ENCODE measurements at regions not wholly inside any gene's neighbourhood (a gene's known extent, or its start where the extent isn't known, plus 50 kb on each side); places are given as distances from the start of the nearest gene placed in this dataset.

DNA sequence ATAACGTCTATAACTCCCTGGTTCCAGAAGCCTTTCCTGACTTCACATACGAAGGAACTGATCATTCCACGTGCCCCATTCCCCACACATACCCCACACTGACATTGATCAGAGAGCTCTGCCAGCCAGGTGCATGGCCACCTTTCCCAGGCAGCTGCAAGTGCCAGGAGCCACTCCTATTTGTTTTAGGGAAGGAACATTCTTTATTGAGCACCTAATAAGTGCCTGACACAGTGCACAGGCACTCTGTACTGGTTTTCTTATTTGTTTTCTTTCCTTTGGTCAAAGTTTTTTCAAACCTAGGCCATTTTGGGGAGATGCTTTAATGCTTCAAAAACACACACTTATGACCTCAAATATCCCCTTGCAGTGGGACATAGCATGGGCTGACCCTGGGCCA, 50.0 kb downstream of the PITPNM2 start:
- DNase-seq, result no peak

DNA sequence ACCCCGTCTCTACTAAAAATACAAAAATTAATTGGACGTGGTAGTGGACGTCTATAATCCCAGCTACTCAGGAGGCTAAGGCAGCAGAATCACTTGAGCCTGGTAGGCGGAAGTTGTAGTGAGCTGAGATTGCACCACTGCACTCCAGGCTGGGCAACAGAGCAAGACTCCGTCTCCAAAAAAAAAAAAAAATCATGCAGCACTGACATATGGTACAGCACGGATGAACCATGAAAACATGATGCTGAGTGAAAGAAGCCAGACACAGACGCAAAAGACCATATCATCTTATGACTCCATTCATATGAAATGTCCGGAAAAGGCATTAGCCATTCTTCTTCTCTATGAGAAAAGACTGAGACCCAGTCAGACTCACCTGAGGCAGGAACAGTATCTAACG, 50.4 kb downstream of the PITPNM2 start:
- no peak for DNase-seq

DNA sequence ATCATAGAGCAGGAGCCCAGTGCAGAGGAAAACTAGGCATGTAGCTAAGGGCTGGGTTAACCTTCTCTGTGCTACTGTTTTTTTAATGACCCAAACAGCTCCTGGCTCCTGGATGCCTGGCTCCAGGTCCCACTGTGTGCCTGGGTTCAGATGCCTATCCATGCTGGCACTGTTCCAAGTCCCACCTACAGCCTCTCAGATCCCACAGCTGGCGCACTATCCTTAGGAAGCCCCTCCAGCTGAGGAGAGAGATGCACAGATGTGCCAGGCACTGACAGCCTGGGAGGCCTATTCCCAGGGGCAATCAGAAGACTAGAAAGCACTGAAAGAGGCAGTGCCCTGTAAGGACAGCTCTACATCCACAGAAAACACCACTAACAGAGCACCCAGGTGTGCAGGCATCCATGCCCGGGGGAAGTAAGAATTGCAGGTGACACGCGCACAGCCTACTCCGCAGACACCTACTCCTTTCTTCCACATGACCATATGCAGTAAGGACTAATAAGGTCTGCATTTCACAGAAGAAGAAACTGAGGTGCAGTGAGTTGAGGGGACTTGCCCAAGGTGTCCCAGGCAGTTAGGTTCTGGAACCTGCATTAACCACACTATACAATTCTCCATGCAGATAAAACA, 51.2 kb downstream of the PITPNM2 start:
- DNase-seq, result no peak

DNA sequence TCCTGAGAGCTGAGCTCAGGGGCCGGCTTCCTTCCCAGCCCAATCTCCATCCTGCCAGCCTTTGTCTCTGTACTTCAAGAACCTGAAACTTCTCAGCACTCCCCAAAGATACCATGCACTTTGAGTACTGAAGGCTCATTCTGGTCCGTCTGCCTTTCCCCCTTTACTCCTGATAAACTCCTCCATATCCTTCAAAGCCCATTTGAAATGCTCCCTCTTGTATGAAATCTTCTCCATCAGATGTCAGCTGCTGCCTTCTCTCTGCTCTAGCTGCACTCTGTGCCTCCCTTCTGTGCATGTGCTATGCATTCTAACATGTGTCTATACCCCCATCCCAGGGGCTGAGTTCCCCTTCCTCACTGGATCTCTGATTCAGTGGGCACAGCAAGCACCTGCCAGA, 52.1 kb downstream of the PITPNM2 start:
- no peak for DNase-seq

DNA sequence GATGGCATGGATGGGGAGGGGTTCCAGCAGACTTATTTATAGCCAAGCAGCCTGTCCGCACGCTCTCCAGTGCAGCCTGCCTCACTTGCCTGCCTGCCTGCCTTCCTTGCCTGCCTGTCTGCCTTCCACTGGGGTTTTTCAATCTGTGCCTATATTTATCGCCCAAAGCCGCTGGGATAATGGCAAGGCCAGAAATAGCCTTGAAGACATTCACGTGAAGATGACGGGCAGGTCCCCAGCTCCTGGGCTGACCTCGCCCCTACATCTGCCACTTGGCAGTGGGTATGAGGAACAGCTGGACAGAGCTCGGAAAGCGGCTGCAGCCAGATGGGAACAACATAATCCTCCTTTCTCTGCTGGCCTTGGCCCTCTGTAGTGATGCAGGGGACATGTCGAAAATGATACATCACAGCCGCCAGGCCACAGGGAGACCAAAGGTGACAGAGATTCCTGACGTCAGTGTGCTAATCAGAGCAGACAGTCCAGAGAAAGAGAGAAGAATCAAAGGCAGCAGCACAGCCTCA, 53.3 kb downstream of the PITPNM2 start:
- no peak for DNase-seq

DNA sequence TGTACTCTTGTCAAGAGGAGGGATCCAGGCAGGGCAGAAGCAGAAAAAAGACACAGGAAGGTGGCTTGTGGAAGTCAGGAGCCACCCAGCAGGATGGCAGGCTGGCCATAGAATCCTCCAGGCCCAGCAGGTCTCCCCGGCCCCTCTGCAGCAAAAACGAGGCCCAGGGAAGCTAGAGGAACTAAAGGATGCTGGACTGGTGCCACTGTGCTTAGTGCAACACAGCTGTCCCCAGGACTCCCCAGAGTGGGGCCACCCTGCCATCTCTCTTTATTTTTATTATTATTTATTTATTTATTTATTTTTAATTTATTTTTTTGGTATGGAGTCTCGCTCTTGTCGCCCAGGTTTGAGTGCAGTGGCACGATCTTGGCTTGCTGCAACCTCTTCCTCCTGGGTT, 54.1 kb downstream of the PITPNM2 start:
- no peak for DNase-seq

DNA sequence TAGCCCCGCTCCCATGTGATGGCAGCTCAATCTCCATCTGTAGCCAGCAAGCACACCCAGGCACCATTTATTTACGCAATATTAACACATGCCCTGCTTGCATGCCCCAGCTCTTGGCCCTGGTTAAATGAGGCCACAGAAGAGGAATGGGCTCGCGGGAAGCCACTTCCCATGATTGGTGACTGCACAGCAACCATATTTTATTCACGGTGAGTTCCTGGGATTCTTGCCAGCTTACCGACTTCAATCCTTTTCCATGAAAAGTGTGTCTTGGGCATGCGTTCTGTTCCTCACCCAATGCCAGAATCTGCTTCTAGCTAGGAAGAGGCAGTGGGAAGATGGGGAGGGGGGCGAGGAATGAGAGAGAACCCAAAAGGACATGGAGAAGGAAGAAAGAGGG, 54.7 kb downstream of the PITPNM2 start:
- no peak for DNase-seq

DNA sequence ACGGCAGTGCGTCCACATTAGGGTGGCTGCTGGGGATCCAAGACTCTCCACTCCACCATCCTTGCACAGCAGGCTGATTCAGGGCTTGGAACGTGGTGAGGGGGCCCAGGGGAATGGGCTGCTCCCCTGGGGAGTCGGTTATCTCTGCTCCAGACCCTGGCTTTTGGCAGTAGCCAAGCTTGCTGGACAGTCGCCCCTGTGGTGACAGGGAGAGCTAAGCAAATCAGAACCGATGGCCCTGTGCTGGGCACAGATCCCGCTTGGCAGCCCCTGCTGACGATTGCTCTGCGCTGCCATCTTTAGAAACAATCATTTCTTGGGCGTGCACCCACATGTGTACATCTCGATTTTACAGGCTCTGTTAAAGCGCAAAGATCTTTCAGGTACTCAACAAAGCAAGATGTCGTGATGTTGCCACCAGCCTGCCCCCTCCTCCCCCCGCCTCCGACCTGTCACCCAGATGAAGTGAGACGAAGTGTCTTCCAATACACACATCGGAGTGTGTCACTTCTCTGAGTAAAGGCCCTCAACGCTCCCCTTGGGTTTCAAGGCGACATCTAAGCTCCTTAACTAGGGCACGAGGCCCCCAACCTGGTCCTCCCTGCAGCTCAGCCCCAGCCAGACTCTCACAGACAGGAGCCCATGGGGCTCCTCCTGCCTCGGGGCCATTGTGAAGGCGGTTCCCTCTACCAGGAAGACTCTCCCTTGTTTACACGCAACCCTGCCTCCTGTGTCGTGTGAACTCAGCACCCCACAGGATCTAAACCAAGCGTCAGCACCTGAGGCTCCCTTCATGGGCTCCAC, 55.6 kb downstream of the PITPNM2 start:
- no peak for DNase-seq

DNA sequence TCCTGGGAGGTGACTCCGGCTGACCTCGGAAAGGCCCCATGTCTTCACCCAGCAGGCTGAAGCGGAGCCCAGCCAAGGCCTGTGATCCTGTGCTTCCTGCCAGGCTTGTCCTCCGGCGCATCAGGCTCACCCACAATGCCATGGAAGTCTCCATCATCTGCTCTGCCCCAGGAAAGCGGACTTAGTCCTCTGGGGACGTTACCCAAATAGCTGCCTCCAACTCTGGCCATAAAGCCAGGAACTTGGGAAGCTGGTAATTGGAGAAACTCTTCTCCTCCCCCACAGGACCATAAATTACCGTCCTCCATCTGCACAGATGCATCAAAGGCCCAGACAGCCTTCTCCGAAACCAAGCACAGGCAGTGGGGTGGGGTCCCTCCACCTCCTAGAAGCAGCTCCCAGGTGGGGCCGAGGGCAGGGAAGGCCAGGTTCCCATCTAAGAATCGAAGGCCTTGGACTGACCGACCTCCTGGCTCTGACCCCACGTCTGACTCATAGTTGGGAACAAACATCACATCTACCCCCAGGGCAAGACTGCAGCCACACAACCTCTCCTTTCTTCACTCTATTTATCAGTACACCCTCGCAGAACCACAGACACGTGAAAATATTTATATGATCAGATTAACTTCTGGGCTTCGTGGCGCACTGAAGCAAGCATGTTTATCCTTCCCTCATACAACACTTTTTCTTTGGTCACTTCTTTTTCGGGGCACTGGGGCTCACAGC, 56.4 kb downstream of the PITPNM2 start:
- no peak for DNase-seq

DNA sequence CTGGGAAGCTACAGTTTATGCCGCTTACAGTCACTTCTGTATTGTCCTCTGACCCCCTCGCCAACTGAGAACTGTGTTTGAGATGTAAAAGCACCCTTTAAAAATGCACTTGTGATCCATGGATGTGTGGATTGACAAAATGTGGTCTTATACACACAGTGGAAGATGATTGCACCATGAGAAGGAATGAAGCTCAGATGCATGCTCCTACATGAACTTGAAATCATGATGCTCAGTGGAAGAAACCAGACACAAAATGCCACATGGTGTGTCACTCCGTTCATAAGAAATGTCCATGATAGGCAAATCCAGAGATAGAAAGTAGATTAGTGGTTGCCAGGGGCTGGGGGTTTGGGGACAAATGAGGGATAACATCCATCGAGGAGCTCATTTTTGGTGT, 58.0 kb downstream of the PITPNM2 start:
- no peak for DNase-seq

DNA sequence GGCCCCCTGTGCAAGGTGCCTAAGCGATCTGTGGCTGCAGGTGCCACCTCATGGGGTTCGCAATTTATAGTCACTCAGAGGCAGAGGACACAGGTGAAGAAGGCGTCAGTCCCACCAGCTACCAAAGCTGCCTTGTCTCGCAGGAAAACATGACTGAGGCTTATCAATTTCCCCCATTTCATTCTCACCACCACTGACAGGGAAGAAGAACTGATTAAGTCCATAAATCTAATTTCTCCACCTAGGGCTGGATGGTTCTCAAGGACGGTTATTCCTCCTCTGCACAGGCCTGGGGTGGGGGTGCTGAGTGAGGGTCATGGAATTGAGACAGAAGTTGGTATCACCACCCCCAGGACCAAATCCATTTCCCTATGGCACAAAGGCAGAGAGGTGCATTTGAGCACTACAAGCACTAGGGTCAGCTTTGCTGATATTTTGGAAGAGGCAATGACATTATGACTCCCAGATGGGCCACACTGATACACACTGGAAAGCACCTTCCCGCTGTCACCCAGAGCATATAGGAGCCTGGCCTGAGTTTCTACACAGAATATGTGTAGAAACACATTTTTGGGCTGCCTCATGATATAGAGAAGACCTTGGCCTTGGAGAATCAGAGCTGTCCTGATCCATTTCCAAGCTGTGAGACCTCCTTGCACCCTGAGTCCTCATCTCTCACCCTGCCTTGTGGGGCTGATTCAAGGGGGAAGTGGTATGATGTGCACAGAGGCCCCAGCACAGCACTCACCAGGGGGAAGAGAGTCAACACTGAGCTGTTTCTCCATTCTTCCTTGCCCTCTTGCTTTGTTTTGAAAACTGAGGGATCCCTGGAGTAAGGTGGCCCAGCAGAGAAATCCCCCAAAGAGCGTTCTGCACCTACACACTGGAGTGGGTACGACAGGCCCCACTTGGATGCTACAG, 59.4 kb downstream of the PITPNM2 start:
- DNase-seq, result no peak

DNA sequence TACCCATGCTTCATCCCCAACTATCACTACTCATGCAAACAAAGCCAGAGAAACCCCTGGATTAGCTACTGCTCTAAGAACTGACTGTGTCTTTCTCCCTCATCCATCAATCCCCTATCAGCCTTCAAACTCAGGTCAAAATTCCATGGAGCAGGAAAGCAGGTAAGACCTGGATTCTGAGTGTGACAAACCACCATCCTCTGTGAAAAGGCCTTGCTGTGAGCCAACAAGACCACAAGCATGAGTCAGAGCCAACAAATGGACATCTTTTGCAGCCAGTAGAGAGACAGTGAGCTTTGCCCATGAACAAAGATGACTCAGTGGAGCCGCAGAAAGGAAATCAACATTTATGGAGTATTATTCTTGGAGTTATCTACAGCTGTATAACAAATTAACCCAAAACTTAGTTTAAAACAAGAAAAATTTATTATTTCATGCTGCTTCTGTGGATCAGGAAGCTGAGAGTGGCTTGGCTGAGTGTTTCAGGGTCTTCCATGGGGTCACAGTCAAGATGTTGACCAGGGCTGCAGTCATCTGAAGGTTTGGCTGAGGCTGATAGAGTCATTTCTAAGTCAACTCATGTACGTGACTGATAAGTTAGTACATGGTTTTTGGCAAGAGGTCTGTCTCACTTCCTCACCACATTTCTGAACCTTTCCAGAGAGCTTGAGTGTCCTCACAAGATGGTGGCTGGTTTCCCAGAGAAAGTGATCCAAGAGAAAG, 61.1 kb downstream of the PITPNM2 start:
- no peak for DNase-seq

DNA sequence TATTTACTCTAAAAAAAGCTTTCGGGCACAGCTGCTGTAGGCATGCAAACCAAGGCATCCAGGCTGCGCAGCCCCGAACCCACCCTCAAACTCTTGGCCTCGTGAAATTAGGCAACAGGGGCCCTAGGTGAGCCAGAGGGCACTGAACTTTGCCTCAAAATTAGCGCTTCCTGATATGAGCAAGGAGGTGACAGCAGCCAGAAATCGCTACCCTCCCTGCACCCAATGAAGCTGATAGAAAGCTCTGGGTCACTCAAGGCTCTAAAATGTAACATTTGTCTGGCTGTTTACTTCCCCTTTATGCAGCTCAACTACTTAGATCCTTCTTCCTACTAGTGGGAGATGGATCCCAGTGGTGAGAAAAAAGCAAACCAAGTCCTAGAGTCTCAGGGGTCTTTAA, 61.8 kb downstream of the PITPNM2 start:
- no peak for DNase-seq

DNA sequence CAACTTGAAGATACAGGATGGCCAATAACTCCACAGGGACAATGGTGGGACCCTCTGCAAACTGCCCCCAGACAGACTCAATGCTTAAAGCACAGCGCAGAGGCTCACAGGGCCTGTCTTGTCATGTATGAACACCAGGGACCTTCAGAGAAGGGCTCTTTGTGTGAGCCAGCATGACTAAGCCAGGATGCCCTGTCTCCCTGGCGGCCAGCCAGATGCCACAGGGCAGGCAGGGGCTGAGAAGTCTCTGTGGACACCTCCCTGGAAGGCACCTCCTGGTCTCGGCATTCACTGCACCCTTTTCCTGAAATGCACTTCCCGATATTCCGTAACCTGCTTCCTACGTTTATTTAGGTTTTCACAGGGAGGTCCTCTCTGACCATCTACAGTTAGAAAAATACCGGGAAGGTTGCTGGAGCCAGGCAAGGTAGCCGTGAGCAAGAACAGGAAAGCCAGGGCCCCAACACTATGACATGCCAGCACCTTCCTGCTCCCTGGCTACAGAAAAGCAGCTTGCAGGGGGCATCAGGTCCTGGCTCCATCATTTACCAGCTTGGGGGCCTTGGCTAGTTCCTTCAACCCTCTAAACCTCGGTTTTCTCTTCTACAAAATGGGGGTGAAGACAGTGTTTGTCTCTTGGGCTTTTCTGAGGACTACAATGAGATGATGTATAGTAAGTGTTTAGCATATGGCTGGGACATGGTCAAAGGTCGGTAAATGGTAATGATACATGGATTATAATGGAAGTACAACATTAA, 65.0 kb downstream of the PITPNM2 start:
- no peak for DNase-seq

DNA sequence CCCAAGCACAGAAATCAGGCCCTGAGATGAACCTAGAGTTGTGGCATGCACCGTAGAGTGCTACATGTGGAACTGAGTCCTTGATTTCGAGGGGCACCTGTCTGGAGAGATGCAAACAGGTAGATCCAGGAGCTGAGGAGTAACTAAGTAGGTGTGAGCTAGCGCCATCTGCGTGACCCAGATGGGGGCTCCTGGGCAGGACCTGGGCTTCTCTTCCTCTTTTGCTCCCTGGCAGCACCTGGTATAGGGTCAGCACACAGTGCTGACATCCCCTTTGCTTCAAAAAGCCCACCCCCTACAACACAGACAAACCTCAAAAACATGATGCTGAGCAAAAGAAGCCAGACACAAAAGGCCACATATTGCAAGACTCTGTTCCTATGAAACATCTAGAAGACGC, 65.8 kb downstream of the PITPNM2 start:
- DNase-seq, result no peak

DNA sequence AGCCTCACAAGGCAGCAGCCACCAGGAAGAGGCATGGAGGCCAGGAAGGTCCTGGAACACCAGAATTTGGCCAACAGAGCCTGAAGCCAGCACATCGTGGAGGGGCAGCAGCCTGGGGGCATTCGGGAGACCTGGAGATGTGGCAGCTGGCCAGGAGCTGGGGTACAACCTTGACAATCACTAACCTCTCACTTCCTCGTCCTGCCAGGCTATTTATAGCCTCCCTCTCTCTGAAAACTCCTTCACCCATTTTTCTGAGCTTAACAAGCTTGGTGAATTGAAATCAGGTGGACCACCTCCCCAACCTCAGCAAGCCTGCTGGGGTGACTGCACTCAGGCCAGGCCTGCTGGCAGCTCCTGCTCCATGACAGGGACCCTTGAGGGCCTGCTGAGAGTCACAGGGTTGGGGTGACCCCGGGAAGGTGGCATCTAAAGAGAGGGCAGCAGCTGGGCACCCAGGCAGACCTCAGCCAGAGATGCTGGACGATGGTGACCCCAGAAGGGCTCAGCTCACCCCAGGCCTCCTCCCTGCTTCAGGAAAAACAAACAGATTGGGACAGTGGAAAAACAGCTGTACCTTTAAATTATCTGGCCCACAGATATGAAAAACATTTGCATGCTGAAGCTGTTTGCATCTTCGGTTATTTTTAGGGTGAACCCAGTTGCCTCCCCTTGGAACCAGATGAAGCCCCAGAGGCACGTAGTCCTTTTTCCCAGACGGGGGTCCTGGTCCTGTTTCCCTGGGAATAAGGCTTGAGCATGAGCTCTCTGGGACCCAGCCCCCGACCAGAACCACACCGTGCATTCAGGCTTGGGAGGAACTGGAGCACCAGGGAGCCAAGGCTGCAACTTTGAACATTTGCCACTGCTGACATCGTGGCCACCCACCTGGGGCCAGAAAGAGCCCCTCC, 67.0 kb downstream of the PITPNM2 start:
- DNase-seq, result no peak

DNA sequence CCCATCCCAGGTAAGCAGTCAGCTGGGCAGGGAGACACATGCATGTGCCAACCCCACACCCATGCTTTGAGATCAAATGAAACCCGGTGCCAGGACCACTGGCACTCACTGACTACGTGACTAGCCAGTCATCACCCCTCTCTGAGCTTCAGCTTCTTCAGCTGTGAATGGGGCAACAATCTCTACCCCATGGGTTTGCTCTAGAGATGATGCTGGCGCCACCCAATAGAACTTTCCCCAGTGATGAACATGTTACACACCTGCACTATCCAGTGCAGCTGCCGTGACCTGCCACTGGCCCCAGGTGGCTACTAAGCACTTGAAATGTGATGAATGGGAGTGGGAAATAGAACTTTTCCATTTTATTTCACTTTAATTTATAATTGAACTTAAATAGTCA, 70.3 kb downstream of the PITPNM2 start:
- no peak for DNase-seq

DNA sequence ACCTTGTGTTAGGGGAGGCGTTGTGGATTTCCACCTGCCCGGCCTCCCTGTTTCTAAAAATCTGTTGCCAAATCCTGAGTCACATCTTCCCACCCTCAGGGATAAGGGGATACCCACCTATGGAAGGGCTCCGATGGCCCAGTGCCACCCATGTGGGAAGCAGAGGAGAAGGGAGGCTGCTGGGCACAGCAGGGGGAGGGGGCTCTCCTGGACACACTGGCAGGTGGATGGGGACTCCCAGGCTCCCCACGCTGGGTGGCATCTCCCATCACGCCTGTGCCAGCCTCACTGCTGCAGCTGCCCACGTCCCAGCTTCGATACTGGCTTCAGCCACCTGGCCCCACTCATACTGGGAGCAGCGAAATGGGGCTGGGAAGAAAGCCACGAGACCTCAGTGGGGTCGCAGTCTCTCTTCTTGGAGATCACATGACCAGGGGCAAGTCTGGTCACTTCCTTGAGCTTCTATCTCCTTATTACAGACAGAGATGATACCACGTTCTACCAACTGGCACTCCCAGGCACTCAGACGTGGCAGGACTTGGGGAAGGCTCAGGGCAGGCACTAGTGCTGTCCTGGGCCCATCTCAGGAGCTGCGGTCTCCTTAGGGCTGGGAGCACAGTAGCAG, 72.2 kb downstream of the PITPNM2 start:
- DNase-seq, result no peak

DNA sequence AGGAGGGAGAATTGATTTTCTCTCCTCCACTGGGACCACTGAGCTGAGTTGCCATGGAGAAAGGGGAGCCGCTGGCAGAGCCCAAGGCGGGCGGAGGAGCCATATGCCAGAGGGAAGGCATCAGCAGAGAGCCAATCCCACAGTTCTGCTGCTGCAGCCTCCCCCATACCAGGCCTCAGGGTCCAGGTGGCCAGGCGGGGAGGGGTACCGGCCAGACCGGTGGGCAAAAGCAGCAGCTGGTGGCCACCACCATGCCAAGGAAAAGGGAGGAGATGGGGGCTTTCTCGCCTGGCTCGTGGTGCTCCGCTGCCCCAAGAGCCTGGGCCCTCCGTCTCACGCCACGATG, 72.8 kb downstream of the PITPNM2 start:
- DNase-seq, result no peak

All from midbrain (tissue), 1 donor.